ENCODE measurements at regions not wholly inside any gene's neighbourhood (a gene's known extent, or its start where the extent isn't known, plus 50 kb on each side); places are given as distances from the start of the nearest gene placed in this dataset.

GRCh38 chr20:48348022-48348421 is 479.8 kb downstream of the PREX1 start:
- H4K20me1 ChIP-seq (ENCODE audit: control insufficient read depth, insufficient read depth): no peaks in the 10 kb centered on the region
- FAIRE-seq (no peak), DNase-seq (ENCODE audit: low read depth, low spot score) (no peak), ATAC-seq (no peak)
- H3K9me3 ChIP-seq (replicated peaks; ENCODE audit: control insufficient read depth, insufficient read depth, low read length): no peaks in the 10 kb centered on the region
- H2AFZ ChIP-seq (ENCODE audit: control insufficient read depth, low read depth, low read length): no peak overlapping the region
- no peak overlapping the region for H3K27ac ChIP-seq (ENCODE audit: control insufficient read depth, insufficient read depth)
- ChIA-PET CTCF (interaction anchor here (1.0 to 1.2 kb wide), 2 partner anchors 9 to 272 kb away, joined by 3 to 4 read pairs; no protein-coding TSS in a partner anchor), POLR2A (no interaction called here), SMC1A (ENCODE audit: uncharacterized antibody, unreplicated experiment) (interaction anchor here (1.4 kb wide), 1 partner anchor 272 kb away, joined by 3 read pairs; no protein-coding TSS in a partner anchor), RAD21 (ENCODE audit: unreplicated experiment) (interaction anchor here (0.6 to 1.3 kb wide), 2 partner anchors 15 to 273 kb away, joined by 3 read pairs; no protein-coding TSS in a partner anchor)
- H3K4me3 ChIP-seq: no peak overlapping the region
- in situ Hi-C loops (cut with MboI) (no loop called here), intact Hi-C loops (cut with micrococcal nuclease; ENCODE audit: unreplicated experiment) (no loop called here)
- H3K36me3 ChIP-seq (ENCODE audit: control insufficient read depth in 2 of 2, insufficient read depth in 2 of 2, low read length in 1 of 2): no peaks in the 10 kb centered on the region
- 62% methylated on average over 3 of the region's 3 CpGs for WGBS (ENCODE audit: insufficient coverage, insufficient replicate concordance, low lambda C conversion rate, missing lambda C conversion rate)
- BruUV-seq (replicated peaks): no TSS peak
- H3K27me3 ChIP-seq (replicated peaks in 1 of 2; ENCODE audit: control insufficient read depth in 2 of 2, insufficient read depth in 2 of 2, low read length in 1 of 2): no peaks in the 10 kb centered on the region
- no peaks in the 10 kb centered on the region for H3K4me1 ChIP-seq (ENCODE audit: control insufficient read depth, insufficient read depth, low read length)
- H3K4me2 ChIP-seq (ENCODE audit: control insufficient read depth, insufficient read depth): no peak overlapping the region
- no peaks in the 10 kb centered on the region for H3K79me2 ChIP-seq (ENCODE audit: control insufficient read depth, insufficient read depth, low read length)
- no peak overlapping the region for H3K9ac ChIP-seq (ENCODE audit: control insufficient read depth, insufficient read depth, low read length)
- TF ChIP-seq RFX5 (IDR thresholded peaks at IDR 0.05; ENCODE audit: low read depth, low read length) (no peak), ATF7 (IDR thresholded peaks at IDR 0.05; ENCODE audit: low read depth) (no peak), CHD1 (IDR thresholded peaks at IDR 0.05; ENCODE audit: low read depth, low read length) (no peak), STAT3 (IDR thresholded peaks at IDR 0.05; ENCODE audit: low read depth, low read length) (no peak), NFXL1 (IDR thresholded peaks at IDR 0.05; ENCODE audit: borderline replicate concordance) (no peak), EZH2 (IDR thresholded peaks at IDR 0.05; ENCODE audit: borderline replicate concordance, control insufficient read depth, low read depth, low read length) (no peak), ETV6 (conservative IDR thresholded peaks at IDR 0.05 in 1 of 2, IDR thresholded peaks at IDR 0.05 in 1 of 2; ENCODE audit: borderline replicate concordance in 1 of 2, low read depth in 1 of 2) (no peak), SKIL (IDR thresholded peaks at IDR 0.05; ENCODE audit: low read depth, poor library complexity, severe bottlenecking) (no peak), BCLAF1 (IDR thresholded peaks at IDR 0.05) (no peak), ATF2 (IDR thresholded peaks at IDR 0.05; ENCODE audit: low read length) (no peak), BCL11A (IDR thresholded peaks at IDR 0.05; ENCODE audit: low read depth, low read length) (no peak), MXI1 (IDR thresholded peaks at IDR 0.05; ENCODE audit: low read depth, low read length) (no peak), ZNF622 (IDR thresholded peaks at IDR 0.05) (no peak), NFYB (IDR thresholded peaks at IDR 0.05; ENCODE audit: insufficient read depth, low read depth, low read length) (no peak), E2F4 (IDR thresholded peaks at IDR 0.05; ENCODE audit: low read depth, low read length) (no peak), SREBF2 (IDR thresholded peaks at IDR 0.05; ENCODE audit: low read length) (no peak), SMAD1 (IDR thresholded peaks at IDR 0.05; ENCODE audit: low read depth, partially characterized antibody) (no peak)
